ENCODE measurements at regions not wholly inside any gene's neighbourhood (a gene's known extent, or its start where the extent isn't known, plus 50 kb on each side); places are given as distances from the start of the nearest gene placed in this dataset.

DNA sequence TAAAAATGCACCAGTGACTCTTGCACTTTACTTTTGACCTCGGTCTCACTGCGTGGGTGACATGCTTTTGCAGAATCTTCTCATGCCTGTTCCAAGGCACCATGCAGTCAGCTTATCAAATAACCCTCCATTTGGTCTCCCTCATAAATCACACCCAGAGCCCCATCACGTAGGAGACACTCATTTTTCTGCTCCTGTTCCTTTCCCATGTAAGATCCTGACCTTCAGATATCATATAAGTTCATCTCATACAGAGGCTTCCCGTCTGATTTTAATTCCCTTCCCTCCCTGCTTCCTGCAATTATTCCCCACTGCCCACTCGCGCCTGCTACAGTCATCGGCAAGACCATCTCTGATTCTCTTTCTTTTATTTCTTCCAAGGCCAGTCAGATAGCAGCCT is 1226.3 kb upstream of the AUTS2 start:
- Histone ChIP-seq H3K27me3 (replicated peaks; ENCODE audit: control insufficient read depth, insufficient read depth, low read length, poor library complexity, severe bottlenecking) (no peaks in the 10 kb centered on the region), H3K4me3 (ENCODE audit: insufficient read depth, low read depth, low read length, poor library complexity, severe bottlenecking) (no peak overlapping the region), H3K4me1 (ENCODE audit: control insufficient read depth, insufficient read depth, low read length, poor library complexity, severe bottlenecking) (no peaks in the 10 kb centered on the region), H3K27ac (ENCODE audit: insufficient read depth, low read length, poor library complexity, severe bottlenecking) (no peak overlapping the region), H3K36me3 (ENCODE audit: control insufficient read depth, insufficient read depth, low read length) (no peaks in the 10 kb centered on the region), H3K9me3 (ENCODE audit: control insufficient read depth, low read length) (no peaks in the 10 kb centered on the region)
- no peak for DNase-seq

DNA sequence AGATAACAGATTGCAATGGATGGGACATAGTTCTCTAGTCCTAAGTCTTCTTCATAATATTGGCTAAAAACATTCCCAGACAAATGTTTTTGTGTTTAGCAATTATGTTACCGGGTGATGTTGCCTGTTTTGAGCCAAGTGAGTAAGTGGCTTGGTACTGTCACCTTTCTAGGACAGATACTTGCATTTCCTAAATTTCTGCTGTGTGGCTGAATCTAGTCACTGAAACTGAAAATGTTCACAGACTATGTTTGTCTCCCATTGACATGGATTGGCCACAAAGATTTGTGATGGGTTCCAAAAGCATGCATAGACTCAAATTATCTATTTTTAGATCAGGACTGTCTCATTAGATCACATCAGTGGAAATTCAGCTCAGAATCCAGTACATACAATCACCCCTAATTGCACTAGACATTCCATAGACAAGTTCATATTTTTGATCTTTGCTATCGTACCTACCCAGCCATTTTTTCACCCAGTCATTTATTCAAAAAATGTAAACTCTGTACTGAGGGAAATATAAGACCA is 1222.1 kb upstream of the AUTS2 start:
- DNase-seq = no peak
- H3K27ac ChIP-seq (ENCODE audit: insufficient read depth, low read length, poor library complexity, severe bottlenecking) = no peak overlapping the region
- H3K27me3 ChIP-seq (replicated peaks; ENCODE audit: control insufficient read depth, insufficient read depth, low read length, poor library complexity, severe bottlenecking) = no peaks in the 10 kb centered on the region
- H3K9me3 ChIP-seq (ENCODE audit: control insufficient read depth, low read length) = no peaks in the 10 kb centered on the region
- H3K36me3 ChIP-seq (ENCODE audit: control insufficient read depth, insufficient read depth, low read length) = no peaks in the 10 kb centered on the region
- no peak overlapping the region for H3K4me3 ChIP-seq (ENCODE audit: insufficient read depth, low read depth, low read length, poor library complexity, severe bottlenecking)
- no peaks in the 10 kb centered on the region for H3K4me1 ChIP-seq (ENCODE audit: control insufficient read depth, insufficient read depth, low read length, poor library complexity, severe bottlenecking)

DNA sequence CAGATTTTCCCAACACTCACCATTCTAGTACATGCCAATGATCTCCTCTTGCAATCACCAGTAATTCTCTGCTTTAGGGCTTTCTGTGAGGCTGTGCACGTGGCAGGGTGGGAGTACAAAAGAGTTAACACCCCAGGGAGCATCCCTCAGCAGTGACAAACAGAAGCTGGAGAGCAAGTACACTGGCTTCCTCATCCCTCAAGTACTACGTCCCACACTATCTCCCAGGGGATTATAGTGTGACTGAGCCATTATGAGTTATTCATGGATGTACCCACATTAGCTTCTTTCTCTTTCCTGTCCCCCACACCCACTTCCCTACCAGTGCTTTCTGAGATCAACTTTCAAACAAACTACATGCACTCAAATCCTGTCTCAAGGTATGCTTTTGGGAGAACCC is 1216.5 kb upstream of the AUTS2 start:
- no peak for DNase-seq
- Histone ChIP-seq H3K27ac (ENCODE audit: insufficient read depth, low read length, poor library complexity, severe bottlenecking) (no peak overlapping the region), H3K27me3 (replicated peaks; ENCODE audit: control insufficient read depth, insufficient read depth, low read length, poor library complexity, severe bottlenecking) (no peaks in the 10 kb centered on the region), H3K4me1 (ENCODE audit: control insufficient read depth, insufficient read depth, low read length, poor library complexity, severe bottlenecking) (no peaks in the 10 kb centered on the region), H3K4me3 (ENCODE audit: insufficient read depth, low read depth, low read length, poor library complexity, severe bottlenecking) (no peak overlapping the region), H3K36me3 (ENCODE audit: control insufficient read depth, insufficient read depth, low read length) (no peaks in the 10 kb centered on the region), H3K9me3 (ENCODE audit: control insufficient read depth, low read length) (no peaks in the 10 kb centered on the region)

DNA sequence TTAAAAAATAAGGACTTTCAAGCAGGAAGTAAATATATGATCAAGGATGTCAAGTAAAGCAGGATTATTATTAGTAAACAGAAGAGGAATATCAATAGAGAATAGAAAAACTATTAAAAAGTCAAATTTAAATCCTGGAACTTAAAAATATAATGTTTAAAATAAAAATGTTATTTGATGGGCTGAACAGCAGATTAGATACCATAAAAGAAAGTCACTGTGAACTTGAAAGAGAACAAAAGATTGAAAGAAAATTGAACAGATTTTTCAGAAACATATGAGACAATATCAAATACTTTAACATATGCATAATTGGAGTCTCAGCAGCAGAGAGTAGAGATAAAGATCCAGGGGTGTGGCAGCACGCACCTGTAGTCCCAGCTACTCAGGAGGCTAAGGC is 1213.7 kb upstream of the AUTS2 start:
- Histone ChIP-seq H3K9me3 (ENCODE audit: control insufficient read depth, low read length) (no peaks in the 10 kb centered on the region), H3K27ac (ENCODE audit: insufficient read depth, low read length, poor library complexity, severe bottlenecking) (no peak overlapping the region), H3K4me1 (ENCODE audit: control insufficient read depth, insufficient read depth, low read length, poor library complexity, severe bottlenecking) (no peaks in the 10 kb centered on the region), H3K27me3 (replicated peaks; ENCODE audit: control insufficient read depth, insufficient read depth, low read length, poor library complexity, severe bottlenecking) (no peaks in the 10 kb centered on the region), H3K36me3 (ENCODE audit: control insufficient read depth, insufficient read depth, low read length) (no peaks in the 10 kb centered on the region), H3K4me3 (ENCODE audit: insufficient read depth, low read depth, low read length, poor library complexity, severe bottlenecking) (no peak overlapping the region)
- no peak for DNase-seq

DNA sequence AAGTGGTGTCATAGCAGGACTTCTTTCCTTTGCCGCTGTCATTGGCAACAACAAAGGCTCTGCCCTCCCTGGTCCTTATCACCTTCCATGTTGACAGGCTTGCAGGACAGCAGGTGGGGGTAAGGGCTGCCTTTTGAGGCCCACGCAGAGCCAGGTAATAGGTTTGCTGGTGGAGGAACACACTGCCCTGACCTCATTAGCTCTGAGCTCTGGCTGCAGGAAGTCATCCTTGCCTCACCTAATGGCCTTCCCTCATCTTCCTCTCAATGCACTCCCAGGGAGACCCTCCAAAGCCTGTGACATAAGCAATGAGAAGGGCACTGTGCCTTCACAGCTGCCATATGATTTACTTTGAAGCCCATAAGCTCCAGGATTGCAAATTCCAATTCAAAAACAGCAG is 1205.2 kb upstream of the AUTS2 start:
- no peaks in the 10 kb centered on the region for H3K36me3 ChIP-seq (ENCODE audit: control insufficient read depth, insufficient read depth, low read length)

DNA sequence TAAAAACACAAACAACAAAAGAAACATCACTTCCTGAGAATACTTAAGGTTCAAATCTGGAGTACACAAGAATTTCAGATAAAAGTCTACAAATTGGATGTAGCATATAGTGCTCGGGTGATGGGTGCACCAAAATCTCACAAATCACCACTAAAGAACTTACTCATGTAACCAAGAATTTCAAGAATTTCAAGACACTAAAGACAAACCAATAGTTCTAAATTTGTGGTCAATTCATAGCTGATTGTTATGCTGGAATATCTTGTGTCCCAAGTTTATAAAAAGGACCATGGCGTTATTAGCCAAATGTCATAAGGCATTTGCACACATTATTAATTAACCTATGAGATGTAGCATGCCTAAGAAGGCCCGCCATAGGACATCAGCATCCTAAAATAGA is 1204.1 kb upstream of the AUTS2 start:
- no peaks in the 10 kb centered on the region for H3K27me3 ChIP-seq (replicated peaks; ENCODE audit: control insufficient read depth, insufficient read depth, low read length, poor library complexity, severe bottlenecking)
- DNase-seq = no peak
- no peaks in the 10 kb centered on the region for H3K4me1 ChIP-seq (ENCODE audit: control insufficient read depth, insufficient read depth, low read length, poor library complexity, severe bottlenecking)
- H3K9me3 ChIP-seq (ENCODE audit: control insufficient read depth, low read length) = no peaks in the 10 kb centered on the region
- no peak overlapping the region for H3K4me3 ChIP-seq (ENCODE audit: insufficient read depth, low read depth, low read length, poor library complexity, severe bottlenecking)
- no peak overlapping the region for H3K27ac ChIP-seq (ENCODE audit: insufficient read depth, low read length, poor library complexity, severe bottlenecking)
- H3K36me3 ChIP-seq (ENCODE audit: control insufficient read depth, insufficient read depth, low read length) = no peaks in the 10 kb centered on the region

More for the DNA sequence above, 1205.2 kb upstream of the AUTS2 start:
- Histone ChIP-seq H3K4me1 (ENCODE audit: control insufficient read depth, insufficient read depth, low read length, poor library complexity, severe bottlenecking) (no peaks in the 10 kb centered on the region), H3K27ac (ENCODE audit: insufficient read depth, low read length, poor library complexity, severe bottlenecking) (no peak overlapping the region), H3K4me3 (ENCODE audit: insufficient read depth, low read depth, low read length, poor library complexity, severe bottlenecking) (no peak overlapping the region), H3K9me3 (ENCODE audit: control insufficient read depth, low read length) (no peaks in the 10 kb centered on the region), H3K27me3 (replicated peaks; ENCODE audit: control insufficient read depth, insufficient read depth, low read length, poor library complexity, severe bottlenecking) (no peaks in the 10 kb centered on the region)
- DNase-seq = no peak

DNA sequence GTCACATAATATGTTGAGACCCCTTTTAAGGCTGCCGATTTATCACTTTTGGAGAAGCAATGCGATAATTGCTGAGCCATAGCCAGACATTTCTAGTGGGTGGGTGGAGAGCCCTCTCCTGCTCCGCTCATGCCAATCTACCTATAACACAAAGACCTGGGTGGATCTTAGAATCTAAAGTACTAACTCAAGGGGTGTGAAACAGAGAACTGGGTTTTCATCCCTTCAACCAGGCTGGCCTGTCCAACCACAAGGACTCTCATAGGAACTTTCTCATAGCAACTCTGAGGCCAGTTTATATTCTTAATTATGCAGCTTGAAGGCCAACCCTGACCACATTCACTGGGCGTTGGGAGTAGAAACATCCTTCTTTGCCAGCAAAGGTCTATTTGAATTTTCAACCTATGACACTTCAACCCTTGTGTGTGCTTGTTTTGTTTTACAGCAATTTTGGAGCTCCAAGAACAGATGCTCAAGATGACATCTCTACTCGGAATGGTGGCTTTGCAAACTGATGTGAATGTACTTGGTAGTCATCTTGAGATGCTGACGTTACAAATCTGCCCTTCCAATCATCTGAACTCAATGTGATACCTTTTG is 1198.2 kb upstream of the AUTS2 start:
- H3K36me3 ChIP-seq (ENCODE audit: control insufficient read depth, insufficient read depth, low read length) = no peaks in the 10 kb centered on the region
- H3K27ac ChIP-seq (ENCODE audit: insufficient read depth, low read length, poor library complexity, severe bottlenecking) = no peak overlapping the region
- no peaks in the 10 kb centered on the region for H3K4me1 ChIP-seq (ENCODE audit: control insufficient read depth, insufficient read depth, low read length, poor library complexity, severe bottlenecking)
- DNase-seq = no peak
- no peaks in the 10 kb centered on the region for H3K9me3 ChIP-seq (ENCODE audit: control insufficient read depth, low read length)
- no peak overlapping the region for H3K4me3 ChIP-seq (ENCODE audit: insufficient read depth, low read depth, low read length, poor library complexity, severe bottlenecking)
- no peaks in the 10 kb centered on the region for H3K27me3 ChIP-seq (replicated peaks; ENCODE audit: control insufficient read depth, insufficient read depth, low read length, poor library complexity, severe bottlenecking)

DNA sequence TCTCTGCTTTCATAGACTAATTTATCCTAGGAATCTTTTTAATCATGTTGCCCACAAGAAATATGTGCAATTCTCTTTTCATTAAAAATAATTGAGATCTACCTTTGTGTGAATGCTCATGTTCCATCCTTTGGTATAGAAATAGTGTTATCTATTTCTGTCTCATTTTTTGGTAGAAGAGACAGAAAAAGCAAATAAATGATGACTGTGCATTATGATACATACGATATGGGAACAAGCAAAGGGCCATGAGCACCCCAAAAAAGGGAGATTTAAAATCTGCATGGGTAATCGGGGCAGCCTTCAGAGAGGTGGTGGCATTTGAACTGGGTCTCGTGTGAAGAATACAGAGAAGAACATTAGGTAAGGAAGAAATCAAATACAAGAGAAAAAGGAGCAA is 1197.5 kb upstream of the AUTS2 start:
- no peak for DNase-seq
- Histone ChIP-seq H3K4me1 (ENCODE audit: control insufficient read depth, insufficient read depth, low read length, poor library complexity, severe bottlenecking) (no peaks in the 10 kb centered on the region), H3K27me3 (replicated peaks; ENCODE audit: control insufficient read depth, insufficient read depth, low read length, poor library complexity, severe bottlenecking) (no peaks in the 10 kb centered on the region), H3K36me3 (ENCODE audit: control insufficient read depth, insufficient read depth, low read length) (no peaks in the 10 kb centered on the region), H3K27ac (ENCODE audit: insufficient read depth, low read length, poor library complexity, severe bottlenecking) (no peak overlapping the region), H3K4me3 (ENCODE audit: insufficient read depth, low read depth, low read length, poor library complexity, severe bottlenecking) (no peak overlapping the region), H3K9me3 (ENCODE audit: control insufficient read depth, low read length) (no peaks in the 10 kb centered on the region)

DNA sequence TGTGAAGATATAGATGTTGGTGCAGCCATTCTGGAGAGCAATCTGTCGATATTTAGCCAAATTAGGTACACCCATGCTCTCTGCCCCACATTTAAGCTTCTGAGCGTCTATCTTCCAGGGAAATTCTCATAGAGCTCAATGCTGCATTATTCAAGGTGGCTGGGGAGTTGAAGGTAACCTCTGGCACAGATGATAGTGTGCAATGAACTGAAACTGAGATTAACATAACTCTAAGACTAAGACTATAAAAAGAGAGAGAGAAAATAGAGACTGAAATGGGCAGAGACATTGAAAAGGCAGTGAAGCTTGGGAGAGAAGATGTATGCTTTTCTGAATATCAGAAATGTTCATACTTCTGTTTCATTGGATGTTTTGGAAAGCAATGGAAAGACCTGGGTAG is 1197.0 kb upstream of the AUTS2 start:
- H3K9me3 ChIP-seq (ENCODE audit: control insufficient read depth, low read length) = no peaks in the 10 kb centered on the region
- H3K4me3 ChIP-seq (ENCODE audit: insufficient read depth, low read depth, low read length, poor library complexity, severe bottlenecking) = no peak overlapping the region
- H3K4me1 ChIP-seq (ENCODE audit: control insufficient read depth, insufficient read depth, low read length, poor library complexity, severe bottlenecking) = no peaks in the 10 kb centered on the region
- DNase-seq = no peak
- no peaks in the 10 kb centered on the region for H3K27me3 ChIP-seq (replicated peaks; ENCODE audit: control insufficient read depth, insufficient read depth, low read length, poor library complexity, severe bottlenecking)
- no peaks in the 10 kb centered on the region for H3K36me3 ChIP-seq (ENCODE audit: control insufficient read depth, insufficient read depth, low read length)
- H3K27ac ChIP-seq (ENCODE audit: insufficient read depth, low read length, poor library complexity, severe bottlenecking) = no peak overlapping the region

DNA sequence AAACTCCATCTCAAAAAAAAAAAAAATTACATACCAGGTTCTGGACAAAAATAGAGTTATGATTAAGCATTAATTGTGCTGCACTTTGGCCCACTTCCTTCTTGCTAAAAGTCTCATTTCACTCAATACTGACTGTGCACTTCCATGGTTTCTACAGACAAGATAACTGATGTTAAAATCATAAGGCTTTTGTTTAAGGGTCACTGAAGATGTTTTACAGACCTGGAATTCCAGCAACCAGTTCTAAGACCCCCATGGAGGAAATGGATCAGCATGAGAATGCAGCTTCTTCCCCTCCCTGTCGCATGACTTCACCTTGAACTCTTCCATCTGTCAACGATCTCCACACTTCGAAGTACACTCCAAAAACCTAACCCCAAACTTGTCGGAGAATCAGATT is 1191.8 kb upstream of the AUTS2 start:
- no peak overlapping the region for H3K4me3 ChIP-seq (ENCODE audit: insufficient read depth, low read depth, low read length, poor library complexity, severe bottlenecking)
- H3K27ac ChIP-seq (ENCODE audit: insufficient read depth, low read length, poor library complexity, severe bottlenecking) = no peak overlapping the region
- no peaks in the 10 kb centered on the region for H3K9me3 ChIP-seq (ENCODE audit: control insufficient read depth, low read length)
- no peak for DNase-seq
- H3K36me3 ChIP-seq (ENCODE audit: control insufficient read depth, insufficient read depth, low read length) = no peaks in the 10 kb centered on the region
- H3K4me1 ChIP-seq (ENCODE audit: control insufficient read depth, insufficient read depth, low read length, poor library complexity, severe bottlenecking) = no peaks in the 10 kb centered on the region
- no peaks in the 10 kb centered on the region for H3K27me3 ChIP-seq (replicated peaks; ENCODE audit: control insufficient read depth, insufficient read depth, low read length, poor library complexity, severe bottlenecking)
